Suprapubic skin (tissue), 4 donors: ENCODE measurements at regions not wholly inside any gene's neighbourhood (a gene's known extent, or its start where the extent isn't known, plus 50 kb on each side); places are given as distances from the start of the nearest gene placed in this dataset.
"Not testable (repeated sequence)": the region's sequence is repeated elsewhere in the genome, so short reads cannot be mapped to it uniquely, and the experiment has no call there.

Source experiments
- POLR2A ChIP-seq, 2 donors: fragments of 450-650 bp; IDR thresholded peaks; one replicate each; pipeline ENCODE4 v1.6.1; 2017; ENCODE audit warnings: antibody characterized with exemption in 2 of 2, mild to moderate bottlenecking in 2 of 2, moderate library complexity in 2 of 2
- POLR2AphosphoS5 ChIP-seq, 3 donors: sonication (generic); formaldehyde crosslinking; IDR thresholded peaks; one replicate each; pipeline ENCODE4 v1.6.1; 2017; ENCODE audit warnings: antibody characterized with exemption in 3 of 3

DNA sequence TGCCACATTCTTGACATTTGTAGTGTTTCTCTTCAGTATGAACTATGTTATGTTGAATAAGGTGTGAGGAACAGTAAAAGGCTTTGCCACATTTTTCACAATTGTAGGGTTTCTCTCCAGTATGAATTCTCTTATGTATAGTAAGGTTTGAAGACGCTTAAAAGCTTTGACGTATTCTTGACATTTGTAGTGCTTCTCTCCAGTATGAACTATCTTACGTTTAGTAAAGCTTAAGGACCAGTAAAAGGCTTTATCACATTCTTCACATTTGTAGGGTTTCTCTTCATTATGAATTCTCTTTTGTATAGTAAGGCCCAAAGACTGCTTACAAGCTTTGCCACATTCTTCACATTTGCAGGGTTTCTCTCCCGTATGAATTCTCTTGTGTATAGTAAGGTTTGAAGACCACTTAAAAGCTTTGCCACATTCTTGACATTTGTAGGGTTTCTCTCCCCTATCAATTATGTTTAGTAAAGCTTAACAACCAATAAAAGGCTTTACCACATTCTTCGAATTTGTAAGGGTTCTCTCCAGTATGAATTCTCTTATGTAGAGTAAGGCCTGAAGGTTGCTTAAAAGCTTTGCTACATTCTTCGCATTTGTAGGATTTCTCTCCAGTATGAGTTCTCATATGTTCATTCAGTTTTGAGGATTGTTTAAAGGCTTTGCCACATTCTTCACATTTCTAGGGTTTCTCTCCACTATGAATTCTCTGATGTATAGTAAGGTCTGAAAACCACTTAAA is 301.6 kb downstream of the ZNF33B start:
- TF ChIP-seq POLR2AphosphoS5, POLR2A (IDR thresholded peaks at IDR 0.05): not testable (repeated sequence)
